ENCODE measurements at regions not wholly inside any gene's neighbourhood (a gene's known extent, or its start where the extent isn't known, plus 50 kb on each side); places are given as distances from the start of the nearest gene placed in this dataset.

DNA sequence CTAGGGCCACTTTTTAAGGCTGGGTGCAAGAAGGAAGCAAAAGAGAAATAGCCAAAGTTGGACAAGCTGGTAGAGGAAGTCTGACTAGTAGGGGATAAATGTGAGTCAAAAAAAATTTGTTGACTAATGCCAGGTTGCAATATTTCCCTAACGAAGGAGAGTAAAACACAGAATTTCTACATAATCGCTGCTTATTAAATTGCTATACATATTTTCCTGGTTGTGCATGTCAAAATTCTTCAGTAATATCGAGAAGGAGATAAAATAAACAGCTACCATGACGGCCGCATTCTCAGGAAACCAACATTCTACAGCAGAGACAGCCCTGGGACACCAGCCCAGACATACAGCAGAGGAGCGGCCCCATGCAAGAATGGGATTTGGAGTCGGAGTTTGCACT, 148.3 kb downstream of the ESM1 start:
- TF ChIP-seq, protein P1, sequence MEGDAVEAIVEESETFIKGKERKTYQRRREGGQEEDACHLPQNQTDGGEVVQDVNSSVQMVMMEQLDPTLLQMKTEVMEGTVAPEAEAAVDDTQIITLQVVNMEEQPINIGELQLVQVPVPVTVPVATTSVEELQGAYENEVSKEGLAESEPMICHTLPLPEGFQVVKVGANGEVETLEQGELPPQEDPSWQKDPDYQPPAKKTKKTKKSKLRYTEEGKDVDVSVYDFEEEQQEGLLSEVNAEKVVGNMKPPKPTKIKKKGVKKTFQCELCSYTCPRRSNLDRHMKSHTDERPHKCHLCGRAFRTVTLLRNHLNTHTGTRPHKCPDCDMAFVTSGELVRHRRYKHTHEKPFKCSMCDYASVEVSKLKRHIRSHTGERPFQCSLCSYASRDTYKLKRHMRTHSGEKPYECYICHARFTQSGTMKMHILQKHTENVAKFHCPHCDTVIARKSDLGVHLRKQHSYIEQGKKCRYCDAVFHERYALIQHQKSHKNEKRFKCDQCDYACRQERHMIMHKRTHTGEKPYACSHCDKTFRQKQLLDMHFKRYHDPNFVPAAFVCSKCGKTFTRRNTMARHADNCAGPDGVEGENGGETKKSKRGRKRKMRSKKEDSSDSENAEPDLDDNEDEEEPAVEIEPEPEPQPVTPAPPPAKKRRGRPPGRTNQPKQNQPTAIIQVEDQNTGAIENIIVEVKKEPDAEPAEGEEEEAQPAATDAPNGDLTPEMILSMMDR (conservative IDR thresholded peaks at IDR 0.05): no peak
- no peak for TF ChIP-seq ZFX (IDR thresholded peaks at IDR 0.05)
